Thoracic aorta (tissue), 2 donors: ENCODE measurements at regions not wholly inside any gene's neighbourhood (a gene's known extent, or its start where the extent isn't known, plus 50 kb on each side); places are given as distances from the start of the nearest gene placed in this dataset.

Source experiments
- ATAC-seq: fragments of 150-250 bp; one replicate; pipeline ENCODE4 v1.8.0; 2017; ENCODE audit warnings: low read depth; ENCODE audit not compliant: insufficient number of reproducible peaks, low FRiP score
- DNase-seq: peaks from one replicate; pipeline ENCODE4 v3.0.0-alpha.2; 2020; ENCODE audit warnings: low spot score
- H3K27ac ChIP-seq, 2 donors: fragments of 200-600 bp; sonication (generic); 1 replicate in 1 of 2; 2 replicates in 1 of 2; pipeline ENCODE4 v1.5.1; 2016; ENCODE audit warnings: mild to moderate bottlenecking in 2 of 2, moderate library complexity in 2 of 2
- H3K27me3 ChIP-seq: fragments of 200-600 bp; sonication (generic); replicated peaks from 2 replicates; pipeline ENCODE4 v1.6.0; 2016; ENCODE audit warnings: mild to moderate bottlenecking; ENCODE audit not compliant: insufficient read depth
- H3K36me3 ChIP-seq: fragments of 200-600 bp; sonication (generic); one replicate; pipeline ENCODE4 v1.5.1; 2016
- H3K4me1 ChIP-seq, 2 donors: fragments of 200-600 bp; sonication (generic); 1 replicate in 1 of 2; 2 replicates in 1 of 2; pipeline versions ENCODE4 v1.5.1 to v1.6.0; 2016; ENCODE audit warnings: low read depth in 2 of 2, mild to moderate bottlenecking in 1 of 2; ENCODE audit not compliant: control insufficient read depth in 1 of 2
- H3K4me3 ChIP-seq: fragments of 200-600 bp; sonication (generic); 2 replicates; pipeline ENCODE4 v1.5.1; 2016; ENCODE audit warnings: mild to moderate bottlenecking
- H3K9me3 ChIP-seq: fragments of 200-600 bp; sonication (generic); 2 replicates; pipeline ENCODE4 v1.5.1; 2016
- TF ChIP-seq, protein P1 (sequence below): fragments of 200-600 bp; sonication (generic); IDR thresholded peaks from one replicate; pipeline ENCODE4 v1.5.1; 2019; ENCODE audit warnings: antibody characterized with exemption

DNA sequence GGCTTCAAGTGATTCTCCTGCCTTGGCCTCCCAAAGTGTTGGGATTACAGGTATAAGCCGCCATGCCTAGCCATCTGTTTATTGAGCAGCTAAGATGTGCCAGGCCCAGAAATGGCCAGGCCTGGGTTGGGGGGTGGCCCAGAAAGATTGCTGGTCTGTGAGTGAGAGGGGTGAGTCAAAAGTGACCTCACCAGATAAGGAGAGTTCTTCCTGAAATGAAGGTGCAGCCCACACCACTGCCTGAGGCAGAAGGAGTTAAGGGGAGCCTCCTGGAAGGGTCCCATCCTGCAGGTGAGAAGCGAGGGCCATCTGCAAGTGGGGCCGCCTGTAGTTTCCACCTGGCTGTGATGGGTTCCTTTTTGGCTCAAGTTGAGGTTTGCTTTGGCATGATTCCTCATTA is 96.9 kb upstream of the KLF4 start:
- Histone ChIP-seq H3K4me3 (no peak overlapping the region), H3K36me3 (no peaks in the 10 kb centered on the region), H3K27ac (no peak overlapping the region), H3K27me3 (no peaks in the 10 kb centered on the region), H3K9me3 (no peaks in the 10 kb centered on the region), H3K4me1 (no peaks in the 10 kb centered on the region)
- DNase-seq, result no peak
- TF ChIP-seq, protein P1, sequence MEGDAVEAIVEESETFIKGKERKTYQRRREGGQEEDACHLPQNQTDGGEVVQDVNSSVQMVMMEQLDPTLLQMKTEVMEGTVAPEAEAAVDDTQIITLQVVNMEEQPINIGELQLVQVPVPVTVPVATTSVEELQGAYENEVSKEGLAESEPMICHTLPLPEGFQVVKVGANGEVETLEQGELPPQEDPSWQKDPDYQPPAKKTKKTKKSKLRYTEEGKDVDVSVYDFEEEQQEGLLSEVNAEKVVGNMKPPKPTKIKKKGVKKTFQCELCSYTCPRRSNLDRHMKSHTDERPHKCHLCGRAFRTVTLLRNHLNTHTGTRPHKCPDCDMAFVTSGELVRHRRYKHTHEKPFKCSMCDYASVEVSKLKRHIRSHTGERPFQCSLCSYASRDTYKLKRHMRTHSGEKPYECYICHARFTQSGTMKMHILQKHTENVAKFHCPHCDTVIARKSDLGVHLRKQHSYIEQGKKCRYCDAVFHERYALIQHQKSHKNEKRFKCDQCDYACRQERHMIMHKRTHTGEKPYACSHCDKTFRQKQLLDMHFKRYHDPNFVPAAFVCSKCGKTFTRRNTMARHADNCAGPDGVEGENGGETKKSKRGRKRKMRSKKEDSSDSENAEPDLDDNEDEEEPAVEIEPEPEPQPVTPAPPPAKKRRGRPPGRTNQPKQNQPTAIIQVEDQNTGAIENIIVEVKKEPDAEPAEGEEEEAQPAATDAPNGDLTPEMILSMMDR, result no peak
- no peak for ATAC-seq

DNA sequence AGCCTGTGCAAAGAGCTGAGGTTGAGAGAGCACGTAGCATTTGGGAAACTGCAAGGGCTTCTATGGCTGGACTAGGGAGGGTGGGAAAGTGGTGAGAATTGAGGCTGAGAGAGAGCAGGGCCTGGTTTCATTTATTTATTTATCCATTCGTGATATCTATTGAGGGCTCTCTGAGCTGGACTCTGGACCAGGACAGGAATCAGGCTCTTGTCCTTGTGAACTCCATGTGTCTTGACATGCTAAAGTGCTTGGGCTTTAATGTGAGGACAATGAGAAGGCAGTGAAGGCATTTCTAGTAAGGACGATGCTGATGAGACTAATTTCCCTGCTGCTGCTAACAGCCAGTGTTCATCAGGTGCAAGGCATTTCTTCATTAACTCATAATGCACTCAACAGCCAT is 95.9 kb upstream of the KLF4 start:
- TF ChIP-seq, protein P1, result no peak
- Histone ChIP-seq H3K9me3 (no peaks in the 10 kb centered on the region), H3K36me3 (no peaks in the 10 kb centered on the region), H3K4me3 (no peak overlapping the region), H3K4me1 (no peaks in the 10 kb centered on the region), H3K27me3 (no peaks in the 10 kb centered on the region), H3K27ac (no peak overlapping the region)
- no peak for ATAC-seq
- DNase-seq, result no peak

GRCh38 chr9:107584944-107585343 is 95.4 kb upstream of the KLF4 start:
- Histone ChIP-seq H3K36me3 (no peaks in the 10 kb centered on the region), H3K9me3 (no peaks in the 10 kb centered on the region), H3K4me3 (no peak overlapping the region), H3K27me3 (no peaks in the 10 kb centered on the region), H3K27ac (no peak overlapping the region), H3K4me1 (no peaks in the 10 kb centered on the region)
- ATAC-seq, result no peak
- TF ChIP-seq, protein P1, result no peak
- no peak for DNase-seq

DNA sequence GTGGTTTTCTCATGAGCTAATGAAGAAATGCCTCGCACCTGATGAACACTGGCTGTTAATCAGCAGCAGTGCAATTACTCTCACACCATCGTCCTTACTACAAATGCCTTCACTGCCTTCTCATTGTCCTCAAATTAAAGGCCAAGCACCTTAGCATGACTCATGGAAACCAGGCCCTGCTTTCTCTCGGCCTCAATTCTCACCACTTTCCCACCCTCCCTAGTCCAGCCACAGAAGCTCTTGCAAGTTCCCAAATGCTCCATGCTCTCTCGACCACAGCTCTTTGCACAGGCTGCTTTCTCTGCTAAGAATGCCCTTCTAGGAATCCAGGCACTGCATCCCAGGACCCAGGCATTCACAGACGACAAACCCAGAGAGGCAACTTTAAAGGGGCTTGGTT is 94.6 kb upstream of the KLF4 start:
- no peak overlapping the region for H3K4me3 ChIP-seq
- no peaks in the 10 kb centered on the region for H3K36me3 ChIP-seq
- no peaks in the 10 kb centered on the region for H3K27me3 ChIP-seq
- H3K4me1 ChIP-seq, result no peaks in the 10 kb centered on the region
- TF ChIP-seq, protein P1, result no peak
- H3K9me3 ChIP-seq, result no peaks in the 10 kb centered on the region
- no peak for DNase-seq
- ATAC-seq, result no peak
- no peak overlapping the region for H3K27ac ChIP-seq

DNA sequence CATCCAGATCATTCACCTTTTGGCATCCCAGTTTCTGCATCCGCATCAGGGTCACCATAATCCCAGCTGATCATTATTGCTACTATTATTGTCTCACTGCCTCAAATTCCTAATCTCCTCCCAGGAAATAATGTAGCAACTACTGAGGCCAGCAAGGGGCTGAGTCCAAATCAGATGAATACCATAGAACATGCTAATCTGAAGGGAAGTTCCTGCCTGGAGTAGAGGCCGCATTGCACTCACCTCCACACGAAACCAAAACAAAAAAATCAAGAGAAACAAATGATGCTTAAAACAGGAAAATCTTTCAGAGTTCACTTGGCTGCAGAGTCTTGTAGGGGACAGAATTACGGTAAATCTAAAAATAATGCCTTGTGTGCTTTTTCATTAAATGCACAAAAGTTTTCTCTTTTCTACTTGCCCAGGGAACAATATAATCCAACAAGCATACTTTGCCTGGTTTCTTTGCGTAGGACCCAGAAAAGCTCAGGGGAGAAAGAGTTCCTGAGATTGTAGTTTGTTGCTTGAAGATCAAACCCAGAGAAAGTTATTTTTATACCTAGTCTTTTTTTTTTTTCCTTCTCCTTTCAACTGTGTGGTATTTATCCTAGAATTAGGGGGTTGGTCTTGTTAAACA is 87.7 kb upstream of the KLF4 start:
- TF ChIP-seq, protein P1, result no peak
- ATAC-seq (no peak), DNase-seq (no peak)
- Histone ChIP-seq H3K27me3 (no peaks in the 10 kb centered on the region), H3K36me3 (no peaks in the 10 kb centered on the region), H3K4me3 (no peak overlapping the region), H3K9me3 (no peaks in the 10 kb centered on the region), H3K27ac (peak overlapping the region; percentile 8 to 13), H3K4me1 (peaks cover 8 to 12% of the 10 kb centered on the region in 2 donors)
